Fibroblast of lung (primary cell): ENCODE measurements at regions not wholly inside any gene's neighbourhood (a gene's known extent, or its start where the extent isn't known, plus 50 kb on each side); places are given as distances from the start of the nearest gene placed in this dataset.

Experiments
- DNase-seq, 2 donors: peaks; one replicate each; pipeline versions ENCODE4 v3.0.0 to v3.0.0-alpha.2; 2010; ENCODE audit warnings: low read depth in 2 of 2
- H2AFZ ChIP-seq: 2 replicates; pipeline ENCODE4 v1.5.1; 2012; ENCODE audit warnings: low read length, control low read depth, inconsistent platforms
- H3K27ac ChIP-seq: 2 replicates; pipeline ENCODE4 v1.5.1; 2011; ENCODE audit warnings: low read length, control low read depth; ENCODE audit not compliant: insufficient read depth
- H3K27me3 ChIP-seq: 2 replicates; pipeline ENCODE4 v1.5.1; 2011; ENCODE audit warnings: mild to moderate bottlenecking, low read length; ENCODE audit not compliant: control insufficient read depth, insufficient read depth
- H3K36me3 ChIP-seq: 2 replicates; pipeline ENCODE4 v1.5.1; 2011; ENCODE audit warnings: low read length; ENCODE audit not compliant: control insufficient read depth, insufficient read depth
- H3K4me1 ChIP-seq: 2 replicates; pipeline ENCODE4 v1.5.1; 2011; ENCODE audit warnings: low read length; ENCODE audit not compliant: control insufficient read depth, insufficient read depth; ENCODE audit errors: extremely low read depth
- H3K4me2 ChIP-seq: 2 replicates; pipeline ENCODE4 v1.5.1; 2011; ENCODE audit warnings: low read length, control low read depth; ENCODE audit not compliant: insufficient read depth; ENCODE audit errors: extremely low read depth
- H3K4me3 ChIP-seq, 4 experiments: fragments of 200-600 bp in 1 of 4; sonication (generic) in 1 of 4; replicated peaks in 1 of 4; 2 replicates each; pipeline ENCODE4 v1.5.1; 2011 to 2016; ENCODE audit warnings: low read length in 4 of 4, low read depth in 3 of 4, mild to moderate bottlenecking in 3 of 4, control low read depth in 2 of 4, inconsistent platforms in 1 of 4, mixed read lengths in 1 of 4; ENCODE audit not compliant: insufficient read depth in 1 of 4; ENCODE audit errors: control extremely low read depth in 1 of 4
- H3K79me2 ChIP-seq: 2 replicates; pipeline ENCODE4 v1.5.1; 2012; ENCODE audit warnings: mild to moderate bottlenecking, low read length, inconsistent platforms; ENCODE audit not compliant: control insufficient read depth, insufficient read depth
- H3K9ac ChIP-seq: 2 replicates; pipeline ENCODE4 v1.5.1; 2011; ENCODE audit warnings: mild to moderate bottlenecking, low read length, control low read depth; ENCODE audit not compliant: insufficient read depth
- H3K9me3 ChIP-seq: 2 replicates; pipeline ENCODE4 v1.5.1; 2012; ENCODE audit warnings: low read depth, low read length; ENCODE audit not compliant: control insufficient read depth, insufficient read depth
- H4K20me1 ChIP-seq: 2 replicates; pipeline ENCODE4 v1.5.1; 2011; ENCODE audit warnings: low read length; ENCODE audit not compliant: control insufficient read depth, insufficient read depth; ENCODE audit errors: extremely low read depth
- EZH2 ChIP-seq: IDR thresholded peaks from 2 replicates; pipeline ENCODE4 v1.5.1; 2012; ENCODE audit warnings: low read length, control low read depth, mild to moderate bottlenecking; ENCODE audit errors: missing control alignments
- TF ChIP-seq, protein P1 (sequence below), 2 donors: IDR thresholded peaks in 1 of 2; conservative IDR thresholded peaks in 1 of 2; 1 replicate in 1 of 2; 2 replicates in 1 of 2; pipeline ENCODE4 v1.5.1; 2011 to 2012; ENCODE audit warnings: low read length in 2 of 2, control low read depth in 1 of 2, inconsistent platforms in 1 of 2, low read depth in 1 of 2, mild to moderate bottlenecking in 1 of 2

DNA sequence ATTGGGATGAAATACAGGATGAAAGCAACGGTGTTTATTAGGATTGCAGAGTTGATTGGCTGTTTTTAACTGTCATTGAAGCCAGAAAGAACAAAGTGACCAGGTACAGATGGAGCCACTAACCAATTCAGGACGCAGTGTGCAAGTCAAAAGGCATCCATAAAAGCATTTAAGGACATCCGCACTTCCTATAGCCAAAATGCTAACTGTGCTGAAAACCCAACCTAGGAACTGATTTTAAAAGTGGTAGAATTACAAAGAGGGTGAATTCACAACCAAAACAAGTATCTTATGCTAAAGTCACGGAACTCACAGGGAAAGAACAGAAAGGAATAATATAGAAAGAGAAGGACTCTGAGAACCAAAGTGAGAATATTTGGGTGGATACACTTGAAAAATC is 63.1 kb upstream of the FOXG1 start:
- Histone ChIP-seq H3K27me3 (no peaks in the 10 kb centered on the region), H3K27ac (no peak overlapping the region), H3K79me2 (no peaks in the 10 kb centered on the region), H4K20me1 (no peaks in the 10 kb centered on the region), H3K4me3 (no peak overlapping the region), H3K9me3 (no peaks in the 10 kb centered on the region), H3K9ac (no peak overlapping the region), H3K4me1 (no peaks in the 10 kb centered on the region), H3K36me3 (no peaks in the 10 kb centered on the region), H2AFZ (no peak overlapping the region), H3K4me2 (no peak overlapping the region)
- TF ChIP-seq, protein P1, sequence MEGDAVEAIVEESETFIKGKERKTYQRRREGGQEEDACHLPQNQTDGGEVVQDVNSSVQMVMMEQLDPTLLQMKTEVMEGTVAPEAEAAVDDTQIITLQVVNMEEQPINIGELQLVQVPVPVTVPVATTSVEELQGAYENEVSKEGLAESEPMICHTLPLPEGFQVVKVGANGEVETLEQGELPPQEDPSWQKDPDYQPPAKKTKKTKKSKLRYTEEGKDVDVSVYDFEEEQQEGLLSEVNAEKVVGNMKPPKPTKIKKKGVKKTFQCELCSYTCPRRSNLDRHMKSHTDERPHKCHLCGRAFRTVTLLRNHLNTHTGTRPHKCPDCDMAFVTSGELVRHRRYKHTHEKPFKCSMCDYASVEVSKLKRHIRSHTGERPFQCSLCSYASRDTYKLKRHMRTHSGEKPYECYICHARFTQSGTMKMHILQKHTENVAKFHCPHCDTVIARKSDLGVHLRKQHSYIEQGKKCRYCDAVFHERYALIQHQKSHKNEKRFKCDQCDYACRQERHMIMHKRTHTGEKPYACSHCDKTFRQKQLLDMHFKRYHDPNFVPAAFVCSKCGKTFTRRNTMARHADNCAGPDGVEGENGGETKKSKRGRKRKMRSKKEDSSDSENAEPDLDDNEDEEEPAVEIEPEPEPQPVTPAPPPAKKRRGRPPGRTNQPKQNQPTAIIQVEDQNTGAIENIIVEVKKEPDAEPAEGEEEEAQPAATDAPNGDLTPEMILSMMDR (conservative IDR thresholded peaks at IDR 0.05 in 1 of 2, IDR thresholded peaks at IDR 0.05 in 1 of 2; ENCODE audit: low read depth in 1 of 2, low read length in 2 of 2): no peak
- TF ChIP-seq EZH2: no peak
- DNase-seq: no peak

DNA sequence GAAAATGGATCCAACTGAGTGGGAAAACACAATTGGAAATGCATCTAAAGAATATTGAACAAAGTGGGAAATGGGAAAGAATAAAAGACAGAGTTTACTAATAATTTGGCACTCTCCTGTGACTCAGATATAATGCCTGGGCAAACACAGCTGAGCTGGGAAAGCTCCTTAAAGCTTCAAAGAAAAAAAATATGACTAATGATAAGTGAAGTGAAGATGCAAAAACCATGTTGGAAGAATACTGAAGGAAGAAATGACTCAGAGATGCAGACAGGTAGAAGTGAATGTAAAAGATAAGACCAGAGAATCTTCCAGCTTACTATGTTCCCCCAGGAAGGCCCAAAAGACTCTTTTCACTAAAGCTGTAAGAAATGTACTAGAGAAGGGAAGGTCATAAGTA is 62.4 kb upstream of the FOXG1 start:
- H3K79me2 ChIP-seq: no peaks in the 10 kb centered on the region
- DNase-seq: peak in 1 of 2 donors; percentile 57
- H4K20me1 ChIP-seq: no peaks in the 10 kb centered on the region
- H3K9ac ChIP-seq: no peak overlapping the region
- H3K27ac ChIP-seq: no peak overlapping the region
- no peak overlapping the region for H3K4me3 ChIP-seq
- TF ChIP-seq EZH2: no peak
- TF ChIP-seq, protein P1 (conservative IDR thresholded peaks at IDR 0.05 in 1 of 2, IDR thresholded peaks at IDR 0.05 in 1 of 2; ENCODE audit: low read depth in 1 of 2, low read length in 2 of 2): no peak
- H3K4me2 ChIP-seq: no peak overlapping the region
- no peaks in the 10 kb centered on the region for H3K27me3 ChIP-seq
- H2AFZ ChIP-seq: no peak overlapping the region
- H3K9me3 ChIP-seq: no peaks in the 10 kb centered on the region
- H3K36me3 ChIP-seq: no peaks in the 10 kb centered on the region
- H3K4me1 ChIP-seq: no peaks in the 10 kb centered on the region

DNA sequence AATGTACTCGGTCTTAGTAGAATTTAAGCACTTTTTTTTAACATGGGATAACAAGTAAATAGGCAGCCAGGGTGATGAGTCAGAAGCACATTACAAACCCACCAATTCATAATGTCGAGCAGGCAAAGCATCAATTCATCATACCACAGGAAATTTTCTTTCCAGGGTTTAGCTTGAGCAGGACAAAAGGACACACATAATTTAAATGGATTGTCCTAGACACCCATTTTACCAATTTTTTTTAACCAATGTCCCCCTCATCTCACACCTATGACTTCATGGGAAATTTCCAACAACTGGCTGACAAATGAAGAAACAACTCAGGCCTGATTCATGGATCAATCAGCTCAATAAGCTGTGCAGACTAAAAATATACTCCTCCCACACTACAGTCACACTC is 58.8 kb upstream of the FOXG1 start:
- TF ChIP-seq, protein P1 (conservative IDR thresholded peaks at IDR 0.05 in 1 of 2, IDR thresholded peaks at IDR 0.05 in 1 of 2; ENCODE audit: low read depth in 1 of 2, low read length in 2 of 2): no peak
- TF ChIP-seq EZH2: no peak
- Histone ChIP-seq H3K36me3 (no peaks in the 10 kb centered on the region), H3K27me3 (no peaks in the 10 kb centered on the region), H3K79me2 (no peaks in the 10 kb centered on the region), H3K4me2 (no peak overlapping the region), H3K27ac (no peak overlapping the region), H3K4me3 (no peak overlapping the region), H3K9ac (no peak overlapping the region), H3K4me1 (no peaks in the 10 kb centered on the region), H3K9me3 (no peaks in the 10 kb centered on the region), H4K20me1 (no peaks in the 10 kb centered on the region), H2AFZ (no peak overlapping the region)
- peak; percentile 58 to 93 for DNase-seq
